Fibroblast of lung (primary cell): ENCODE measurements at regions not wholly inside any gene's neighbourhood (a gene's known extent, or its start where the extent isn't known, plus 50 kb on each side); places are given as distances from the start of the nearest gene placed in this dataset.

Experiments used
- EZH2 ChIP-seq: IDR thresholded peaks from 2 replicates; pipeline ENCODE4 v1.5.1; 2012; ENCODE audit warnings: low read length, control low read depth, mild to moderate bottlenecking; ENCODE audit errors: missing control alignments
- TF ChIP-seq, protein P1 (sequence below), 2 donors: IDR thresholded peaks in 1 of 2; conservative IDR thresholded peaks in 1 of 2; 1 replicate in 1 of 2; 2 replicates in 1 of 2; pipeline ENCODE4 v1.5.1; 2011 to 2012; ENCODE audit warnings: low read length in 2 of 2, control low read depth in 1 of 2, inconsistent platforms in 1 of 2, low read depth in 1 of 2, mild to moderate bottlenecking in 1 of 2

DNA sequence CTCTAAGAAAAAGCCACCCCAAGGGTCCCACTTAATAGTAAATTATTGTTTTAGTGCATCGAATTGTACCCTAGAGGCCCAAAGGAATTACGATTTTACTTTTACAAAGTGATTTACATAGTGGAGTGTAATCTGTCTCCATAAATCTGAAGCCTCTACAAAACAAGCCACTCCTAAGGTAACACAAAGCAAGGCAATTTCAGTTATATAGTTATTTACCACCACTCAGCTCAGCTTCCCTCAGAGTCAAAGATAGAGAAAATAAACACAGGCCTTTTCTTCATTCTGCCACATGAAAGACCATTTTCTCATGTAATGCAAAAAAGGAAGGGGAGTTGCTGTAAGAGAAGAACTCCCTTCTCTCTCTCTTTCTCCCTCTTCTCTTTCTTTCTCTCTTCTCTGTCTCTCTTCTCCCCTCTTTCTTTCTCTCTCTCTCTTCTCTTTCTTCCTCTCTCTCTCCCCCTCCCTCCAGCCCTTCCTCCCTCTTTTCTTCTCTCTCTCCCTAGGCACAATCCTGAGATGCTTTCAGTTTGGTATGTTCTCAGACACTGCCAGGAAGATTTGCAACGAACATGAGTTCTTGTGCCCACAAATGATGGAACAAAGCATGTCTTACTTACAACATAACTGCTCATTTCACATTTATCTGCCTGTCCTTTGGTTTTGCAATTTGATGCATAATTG, 264.5 kb downstream of the BCL2 start:
- no peak for TF ChIP-seq EZH2
- TF ChIP-seq, protein P1, sequence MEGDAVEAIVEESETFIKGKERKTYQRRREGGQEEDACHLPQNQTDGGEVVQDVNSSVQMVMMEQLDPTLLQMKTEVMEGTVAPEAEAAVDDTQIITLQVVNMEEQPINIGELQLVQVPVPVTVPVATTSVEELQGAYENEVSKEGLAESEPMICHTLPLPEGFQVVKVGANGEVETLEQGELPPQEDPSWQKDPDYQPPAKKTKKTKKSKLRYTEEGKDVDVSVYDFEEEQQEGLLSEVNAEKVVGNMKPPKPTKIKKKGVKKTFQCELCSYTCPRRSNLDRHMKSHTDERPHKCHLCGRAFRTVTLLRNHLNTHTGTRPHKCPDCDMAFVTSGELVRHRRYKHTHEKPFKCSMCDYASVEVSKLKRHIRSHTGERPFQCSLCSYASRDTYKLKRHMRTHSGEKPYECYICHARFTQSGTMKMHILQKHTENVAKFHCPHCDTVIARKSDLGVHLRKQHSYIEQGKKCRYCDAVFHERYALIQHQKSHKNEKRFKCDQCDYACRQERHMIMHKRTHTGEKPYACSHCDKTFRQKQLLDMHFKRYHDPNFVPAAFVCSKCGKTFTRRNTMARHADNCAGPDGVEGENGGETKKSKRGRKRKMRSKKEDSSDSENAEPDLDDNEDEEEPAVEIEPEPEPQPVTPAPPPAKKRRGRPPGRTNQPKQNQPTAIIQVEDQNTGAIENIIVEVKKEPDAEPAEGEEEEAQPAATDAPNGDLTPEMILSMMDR (conservative IDR thresholded peaks at IDR 0.05 in 1 of 2, IDR thresholded peaks at IDR 0.05 in 1 of 2; ENCODE audit: low read depth in 1 of 2, low read length in 2 of 2), result no peak
